Fibroblast of skin of left quadriceps (primary cell): ENCODE measurements at regions not wholly inside any gene's neighbourhood (a gene's known extent, or its start where the extent isn't known, plus 50 kb on each side); places are given as distances from the start of the nearest gene placed in this dataset.

ENCODE experiments used
- DNase-seq, 2 experiments: peaks; one replicate each; pipeline ENCODE4 v3.0.0-alpha.2; 2013; ENCODE audit warnings: low read depth in 2 of 2

DNA sequence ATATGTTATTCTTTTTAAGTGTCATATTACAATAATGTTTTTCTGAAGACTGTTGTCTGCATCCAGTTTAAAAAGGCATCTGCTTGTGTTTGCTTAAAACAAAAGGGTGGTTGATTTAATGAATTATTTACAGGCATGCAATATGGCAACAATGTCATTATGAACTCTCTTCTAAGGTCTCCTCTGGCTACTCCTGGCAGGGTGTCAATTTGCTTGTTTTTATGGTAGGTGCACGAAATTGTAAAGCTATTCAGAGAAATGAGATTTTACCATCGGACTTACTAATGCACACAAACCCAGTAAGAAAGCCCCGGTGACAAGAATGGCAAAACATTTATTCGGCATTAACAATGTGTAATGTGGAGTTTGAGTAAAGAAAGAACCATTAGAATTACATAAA, 539.8 kb upstream of the ZNF608 start:
- no peak for DNase-seq

DNA sequence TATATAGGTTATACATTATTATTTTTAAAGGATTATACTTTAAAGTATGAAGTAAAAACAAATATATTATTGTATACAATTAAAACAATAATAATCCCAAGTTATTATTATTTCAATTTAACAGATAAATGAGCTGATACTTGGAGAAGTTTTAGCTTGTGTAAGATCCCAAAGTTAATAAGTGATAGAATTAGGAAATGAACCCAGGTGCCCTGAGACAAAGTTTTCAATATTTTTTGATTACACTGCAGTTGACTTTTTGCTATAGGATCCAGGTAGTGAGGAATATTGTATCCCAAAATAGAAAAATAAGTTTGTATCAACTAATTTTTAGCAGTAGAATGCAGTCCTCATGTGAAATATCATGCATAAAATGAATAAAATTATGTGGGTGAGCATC, 543.2 kb upstream of the ZNF608 start:
- no peak for DNase-seq

DNA sequence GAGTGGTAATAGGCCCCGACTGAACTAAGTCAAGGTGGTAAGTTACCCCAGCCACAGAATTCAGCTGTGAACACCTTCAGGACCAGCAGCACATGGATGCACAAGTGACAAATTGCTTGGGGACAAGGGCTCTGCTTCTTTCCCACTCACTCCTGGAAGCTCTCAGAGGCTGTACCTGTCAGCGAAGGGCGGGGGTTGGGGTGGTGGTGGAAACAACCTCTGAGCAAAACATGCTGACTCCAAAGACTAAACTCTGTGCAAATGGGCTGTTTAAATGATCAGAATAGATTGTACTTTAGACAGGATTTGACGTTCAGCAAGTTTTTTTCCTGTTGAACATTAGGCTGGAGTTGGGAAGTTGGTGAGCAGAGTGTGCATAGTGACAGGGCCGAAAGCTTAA, 544.5 kb upstream of the ZNF608 start:
- no peak for DNase-seq

DNA sequence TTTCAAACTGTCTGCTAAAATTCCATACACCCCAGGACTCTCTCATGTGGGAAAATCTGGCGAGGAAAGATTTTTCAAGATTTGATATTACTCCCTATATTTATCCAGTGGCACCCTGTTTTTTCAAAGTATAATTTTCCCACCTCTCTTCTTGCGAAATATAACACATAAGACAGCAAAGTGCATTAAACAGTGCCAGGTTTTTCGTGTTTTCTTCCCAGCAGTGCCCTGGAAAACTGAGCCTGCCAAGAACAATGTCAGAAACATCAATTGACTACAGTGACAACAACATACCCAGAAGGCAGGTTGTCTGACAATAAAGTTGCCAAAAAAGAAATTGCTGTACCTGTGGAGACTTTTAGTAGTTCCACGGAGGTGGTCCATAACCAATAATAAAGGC, 545.0 kb upstream of the ZNF608 start:
- DNase-seq = no peak

DNA sequence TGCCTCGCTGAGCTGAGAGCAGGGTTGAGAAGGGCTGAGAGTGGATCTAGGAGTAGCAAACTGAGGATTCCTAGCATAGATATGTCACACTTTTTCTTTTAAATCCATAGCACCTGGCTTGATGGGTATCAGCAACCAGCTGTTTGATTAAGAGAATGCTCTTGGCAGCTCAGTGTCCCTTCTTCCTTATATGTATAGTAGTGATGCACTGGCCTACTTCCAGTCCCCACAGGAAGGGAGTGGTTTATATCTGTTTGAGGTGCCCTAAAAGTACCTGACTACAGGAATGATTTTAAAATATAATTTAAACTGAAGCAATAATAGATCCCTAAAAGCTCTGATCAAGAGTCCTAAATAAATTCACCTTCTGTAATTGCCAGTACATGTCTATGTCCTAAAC, 546.8 kb upstream of the ZNF608 start:
- DNase-seq = no peak

DNA sequence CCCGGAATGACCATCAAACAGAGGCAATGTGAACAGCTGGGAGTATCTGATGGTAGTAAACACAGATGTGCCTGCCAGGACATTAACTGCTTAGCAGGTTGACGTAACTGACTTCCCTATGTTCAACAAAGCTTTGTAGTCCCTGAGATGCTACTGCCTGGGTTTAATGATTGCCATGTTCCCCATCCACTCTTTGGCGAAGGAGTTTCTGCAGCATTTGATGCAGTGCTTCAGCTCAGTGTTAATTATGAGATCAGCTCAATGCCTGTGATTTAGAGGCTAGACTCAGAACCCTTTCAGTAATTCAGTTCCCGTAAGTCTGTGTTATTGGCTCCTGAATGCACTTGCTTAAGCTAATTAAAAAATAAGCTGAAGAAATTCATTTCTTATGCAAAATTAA, 547.3 kb upstream of the ZNF608 start:
- no peak for DNase-seq

DNA sequence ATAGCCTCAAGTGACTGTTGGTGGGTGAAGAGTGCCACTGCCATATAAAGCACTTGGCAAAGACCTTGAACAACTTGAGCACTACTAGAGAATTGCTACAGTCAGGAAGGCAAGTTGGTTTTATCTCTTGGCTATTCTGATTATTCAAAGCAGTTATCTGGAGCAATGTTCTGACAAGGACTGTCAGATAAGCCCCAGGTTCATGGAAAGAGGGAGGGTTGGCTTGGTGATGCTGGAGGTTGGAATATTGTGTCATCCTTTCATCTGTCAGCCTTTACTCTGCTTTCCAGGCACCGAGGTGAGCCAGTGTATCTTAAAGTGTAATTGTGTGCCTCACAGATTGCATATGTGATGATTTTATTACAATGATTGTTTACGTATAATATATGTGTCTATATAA, 548.4 kb upstream of the ZNF608 start:
- no peak for DNase-seq

DNA sequence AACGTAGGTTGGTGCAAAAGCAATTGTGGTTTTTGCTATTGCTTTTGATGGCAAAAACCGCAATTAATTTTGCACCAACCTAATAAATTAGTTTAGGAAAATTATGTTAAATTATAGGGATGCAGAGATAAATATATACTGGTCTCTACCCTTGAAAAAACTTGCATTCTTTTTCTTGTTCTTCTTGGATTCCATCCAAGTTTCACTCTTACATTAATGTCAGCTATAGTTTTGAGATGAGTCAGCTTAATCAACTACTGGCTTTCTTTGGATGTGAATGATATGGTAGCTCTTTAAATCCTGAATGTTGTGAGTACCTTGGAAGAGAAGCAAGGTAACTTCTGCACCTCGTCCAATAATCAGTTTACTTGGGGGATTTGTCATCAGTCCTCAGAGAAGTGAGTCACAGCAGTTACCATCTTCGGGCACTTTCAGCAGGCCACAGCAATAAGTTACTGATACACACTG, 549.0 kb upstream of the ZNF608 start:
- DNase-seq = peak; percentile 41 to 42

DNA sequence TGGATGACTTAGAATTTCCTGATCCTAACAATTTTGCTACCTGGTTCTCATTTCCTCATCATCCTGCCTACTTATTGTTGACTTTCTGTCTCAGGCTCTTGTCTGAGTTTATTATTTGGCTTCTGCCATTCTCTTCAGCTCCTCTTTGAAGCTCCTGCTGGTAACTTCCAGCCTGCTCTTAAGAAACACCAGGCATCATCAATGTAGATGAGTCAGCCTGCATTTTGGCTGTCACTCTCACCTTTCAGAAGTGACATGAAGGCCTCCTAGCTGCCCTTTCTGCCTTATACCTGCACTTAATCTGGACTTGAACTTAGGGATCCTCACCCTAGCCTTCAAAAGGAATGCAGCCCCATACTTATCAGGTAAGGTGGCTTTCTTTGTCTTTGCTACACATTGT, 551.8 kb upstream of the ZNF608 start:
- DNase-seq = no peak

DNA sequence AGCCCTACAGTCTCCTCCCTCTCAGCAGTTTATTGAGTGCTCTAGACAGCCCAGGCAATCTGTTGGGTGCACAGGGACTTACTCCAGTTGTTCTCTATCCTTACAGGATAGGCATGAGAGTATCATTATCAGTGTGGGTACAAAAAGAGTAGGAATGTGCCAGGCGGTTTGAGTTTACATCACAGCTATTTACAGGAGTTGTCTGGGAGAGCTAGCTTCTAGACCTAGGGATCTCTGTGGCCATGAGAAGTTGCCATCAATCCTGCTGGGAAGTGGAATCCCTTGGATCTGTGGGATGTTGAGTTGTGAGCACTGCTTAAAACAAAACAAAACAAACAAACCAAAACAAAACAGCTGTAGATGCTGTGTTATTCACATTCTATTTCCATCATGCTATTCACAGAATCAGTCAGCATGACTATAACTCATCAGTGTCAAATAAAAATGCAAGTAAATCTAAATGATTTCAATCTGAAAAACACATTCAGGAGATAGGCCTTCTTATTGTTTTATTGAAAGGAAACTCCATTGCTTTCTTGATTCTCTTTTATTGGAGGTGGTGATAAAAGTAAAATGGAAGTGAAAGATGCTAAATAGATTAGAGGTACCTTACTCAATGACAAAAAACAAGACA, 552.4 kb upstream of the ZNF608 start:
- DNase-seq = no peak

DNA sequence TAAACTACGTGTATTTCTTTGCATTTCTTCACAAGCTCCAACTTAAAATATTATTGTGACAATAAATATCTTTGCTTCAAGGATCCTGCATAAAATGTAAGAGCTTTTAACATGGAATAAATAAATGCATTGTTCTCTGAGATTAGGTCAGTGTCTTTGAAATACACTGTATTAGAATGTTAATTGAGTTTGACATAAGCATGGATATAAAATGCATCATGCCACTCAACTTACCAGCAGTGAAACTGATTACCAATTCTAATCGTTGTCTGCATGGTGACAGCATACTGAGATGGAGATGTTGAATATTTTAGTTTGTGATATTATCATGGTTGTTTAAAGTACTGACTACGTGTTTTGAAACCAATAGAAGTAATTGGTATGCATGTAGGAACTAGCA, 555.3 kb upstream of the ZNF608 start:
- DNase-seq = no peak

DNA sequence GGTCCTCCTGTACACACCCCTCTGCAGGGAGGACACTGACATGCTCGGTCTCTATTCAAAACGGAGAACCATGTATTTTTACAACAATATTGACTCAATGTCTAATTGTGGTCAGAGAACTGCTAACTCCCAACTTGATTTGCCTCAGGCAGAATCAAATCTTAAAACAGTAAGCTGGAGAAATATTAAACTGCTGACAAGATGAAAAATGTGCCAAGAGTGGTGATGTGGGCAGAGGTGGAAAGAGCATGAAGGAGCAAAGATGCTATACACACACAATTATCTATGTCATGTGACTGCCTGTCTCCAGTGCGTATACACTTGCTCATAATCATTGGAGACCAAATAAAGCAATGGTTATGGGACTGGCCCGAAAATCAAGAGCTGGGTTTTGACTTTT, 556.1 kb upstream of the ZNF608 start:
- DNase-seq = no peak

DNA sequence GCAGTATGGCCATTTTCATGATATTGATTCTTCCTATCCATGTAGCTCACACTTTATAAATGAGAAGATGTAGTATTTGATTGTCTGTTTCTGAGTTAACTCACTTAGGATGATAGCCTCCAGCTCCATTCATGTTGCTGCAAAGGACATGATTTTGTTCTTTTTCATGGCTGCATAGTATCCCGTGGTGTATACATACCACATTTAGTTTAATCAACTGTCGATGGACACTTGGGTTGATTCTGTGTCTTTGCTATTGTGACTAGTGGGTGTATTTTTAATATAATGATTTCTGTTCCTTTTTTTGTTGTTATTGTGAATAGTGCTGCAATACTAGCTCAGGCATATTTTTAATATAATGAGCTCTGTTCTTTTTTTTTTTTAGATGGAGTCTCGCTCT, 560.3 kb upstream of the ZNF608 start:
- DNase-seq = no peak

DNA sequence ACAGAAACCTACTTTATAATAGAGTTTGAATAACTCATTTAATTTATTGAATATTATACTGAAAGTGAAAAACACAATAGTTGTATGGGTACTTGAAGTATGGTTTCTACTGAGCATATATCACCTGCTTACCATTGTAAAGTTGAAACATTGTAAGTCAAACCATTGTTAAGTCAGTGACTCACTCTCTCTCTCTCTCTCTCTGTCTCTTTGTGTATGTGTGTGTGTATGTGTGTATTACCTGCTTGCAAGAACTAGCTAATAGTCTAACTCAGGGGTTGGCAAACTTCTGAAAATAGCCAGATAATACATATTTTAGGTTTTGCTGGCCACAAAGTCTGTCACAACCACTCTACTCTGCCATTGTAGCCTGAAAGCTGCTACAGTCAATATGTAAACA, 564.3 kb upstream of the ZNF608 start:
- DNase-seq = no peak

DNA sequence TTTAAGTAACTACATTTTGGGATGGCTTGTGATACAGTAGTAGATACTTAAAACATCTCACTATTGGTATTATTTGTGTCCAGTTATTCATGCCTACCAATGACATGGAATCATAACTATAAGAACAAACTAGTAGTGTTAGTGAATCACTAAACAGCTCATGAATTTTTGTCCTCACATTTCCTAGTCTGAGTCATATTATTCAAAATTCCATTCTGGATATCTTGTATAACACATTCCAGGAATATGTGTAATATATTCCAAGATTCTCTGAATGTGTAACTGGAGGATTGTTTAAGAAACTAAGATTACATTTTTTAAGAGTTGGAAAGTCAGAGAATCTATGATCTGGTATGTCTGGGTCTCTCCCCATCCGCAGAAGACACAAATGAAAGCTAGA, 565.3 kb upstream of the ZNF608 start:
- peak; percentile 86 to 88 for DNase-seq

DNA sequence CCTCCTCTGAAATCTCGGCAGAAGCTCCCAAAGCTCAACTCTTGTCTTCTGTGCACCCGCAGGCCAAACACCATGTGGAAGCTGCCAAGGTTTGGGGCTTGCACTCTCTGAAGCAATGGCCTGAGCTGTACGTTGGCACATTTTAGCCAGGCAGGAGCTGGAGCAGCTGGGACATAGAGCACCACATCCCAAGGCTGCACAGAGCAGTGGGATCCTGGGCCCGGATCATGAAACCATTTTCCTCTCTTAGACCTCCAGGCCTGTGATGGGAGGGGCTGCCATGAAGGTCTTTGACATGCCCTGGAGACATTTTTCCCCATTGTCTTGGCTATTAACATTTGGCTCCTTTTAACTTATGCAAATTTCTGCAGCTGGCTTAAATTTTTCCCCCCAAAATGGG, 567.1 kb upstream of the ZNF608 start:
- DNase-seq = no peak

DNA sequence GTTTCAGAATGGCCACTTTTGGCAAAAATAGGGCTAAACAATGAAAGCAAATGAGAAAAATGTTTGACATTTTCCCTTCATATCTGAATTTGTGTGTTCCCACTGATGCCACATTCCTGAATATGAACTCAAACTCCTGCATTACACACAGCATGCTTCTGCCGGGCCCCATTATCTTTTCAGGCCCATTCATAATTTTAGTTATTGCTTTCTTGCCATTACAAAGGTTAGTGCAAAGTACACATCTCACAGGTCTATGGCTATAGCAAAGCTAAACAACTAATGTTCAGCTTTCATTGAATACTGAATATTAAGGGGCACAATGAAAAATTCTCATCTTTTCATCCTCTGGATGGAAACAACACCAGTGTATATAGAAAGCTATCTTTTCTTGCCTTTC, 568.9 kb upstream of the ZNF608 start:
- no peak for DNase-seq

DNA sequence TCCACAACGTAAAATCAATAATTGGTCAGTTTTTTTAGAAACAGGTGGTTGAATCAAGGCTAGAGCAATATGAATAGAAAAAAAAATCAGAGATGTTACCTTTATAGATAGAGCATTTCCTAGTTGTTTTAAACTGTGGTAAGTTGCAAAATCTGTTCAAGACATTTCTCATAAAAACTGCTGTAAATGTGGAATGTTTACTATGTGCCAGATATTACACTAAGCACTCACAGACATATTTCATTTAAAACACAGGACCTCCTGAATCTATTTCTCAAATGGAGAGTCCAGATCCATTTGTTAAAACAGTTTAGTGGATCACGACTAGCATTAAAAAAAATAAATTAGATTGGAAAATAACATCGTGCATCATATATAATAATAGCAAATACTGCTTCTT, 570.0 kb upstream of the ZNF608 start:
- peak in 1 of 2 experiments; percentile 27 for DNase-seq

DNA sequence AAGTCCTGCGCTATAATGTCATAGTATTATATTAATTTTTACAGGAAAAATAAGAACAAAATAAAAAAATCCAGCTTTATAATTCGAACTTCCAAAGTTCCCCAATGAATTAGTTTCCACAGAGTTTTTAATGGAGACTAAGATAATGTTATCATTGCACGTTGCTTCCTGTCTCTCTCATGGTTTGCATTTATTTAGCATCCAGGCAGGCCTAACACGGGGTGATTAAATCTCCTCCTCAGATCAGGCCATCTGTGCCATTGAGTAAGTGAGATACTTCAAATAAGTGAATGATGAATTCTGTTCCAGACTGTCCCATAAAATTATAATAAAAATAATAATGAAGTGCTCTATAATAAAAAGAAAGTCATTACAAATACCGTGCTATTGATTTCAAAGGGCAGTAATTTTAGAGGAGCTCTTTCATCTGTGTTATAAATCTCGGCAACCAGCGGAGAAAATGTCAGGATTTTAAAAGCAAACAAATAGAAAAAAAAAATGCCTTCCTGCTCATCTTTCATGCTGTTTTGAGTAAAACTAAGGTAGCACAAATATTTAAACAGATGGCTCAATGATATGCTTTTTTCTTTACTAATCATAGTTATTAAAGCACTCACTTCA, 570.6 kb upstream of the ZNF608 start:
- DNase-seq = no peak

DNA sequence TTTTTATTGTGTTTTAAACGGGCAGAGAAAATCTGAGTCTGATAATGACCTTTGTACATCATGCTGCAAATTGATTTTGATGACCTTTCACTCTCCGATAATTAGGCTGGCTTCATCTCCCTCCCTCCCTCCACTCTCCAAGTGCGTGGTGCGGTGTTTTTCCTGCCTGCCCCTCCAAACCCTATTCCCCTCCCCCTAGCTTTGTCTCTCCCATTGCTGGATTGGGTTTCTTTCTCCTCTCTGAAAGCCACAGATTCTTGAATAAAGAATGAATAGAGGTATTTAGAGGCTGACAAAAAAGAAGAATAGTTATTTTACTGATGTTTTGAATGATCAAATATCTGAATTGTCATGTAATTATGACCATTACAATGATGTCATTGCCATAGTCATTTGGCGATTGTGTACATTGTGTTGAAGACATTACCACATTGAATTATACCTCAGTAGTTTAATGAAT, 571.1 kb upstream of the ZNF608 start:
- no peak for DNase-seq

DNA sequence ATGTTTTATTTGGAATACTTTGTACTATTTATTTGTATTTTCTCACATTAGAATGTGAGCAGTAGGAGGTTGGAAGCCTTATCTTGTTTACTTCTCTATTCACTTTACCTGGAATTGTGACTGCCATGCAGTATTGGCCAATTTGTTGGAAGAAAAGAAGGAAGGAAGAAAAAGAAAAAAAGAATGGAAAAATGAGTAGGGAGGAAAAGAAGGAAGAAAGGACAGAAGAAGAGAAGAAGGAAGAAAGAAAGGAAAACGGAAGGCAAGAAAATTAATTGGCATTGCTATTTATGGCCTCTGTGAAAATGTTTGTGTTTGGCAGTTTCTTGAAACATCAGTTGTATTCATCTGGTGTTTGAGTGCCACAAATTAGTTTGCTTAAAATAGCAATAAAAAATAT, 575.2 kb upstream of the ZNF608 start:
- DNase-seq = no peak

DNA sequence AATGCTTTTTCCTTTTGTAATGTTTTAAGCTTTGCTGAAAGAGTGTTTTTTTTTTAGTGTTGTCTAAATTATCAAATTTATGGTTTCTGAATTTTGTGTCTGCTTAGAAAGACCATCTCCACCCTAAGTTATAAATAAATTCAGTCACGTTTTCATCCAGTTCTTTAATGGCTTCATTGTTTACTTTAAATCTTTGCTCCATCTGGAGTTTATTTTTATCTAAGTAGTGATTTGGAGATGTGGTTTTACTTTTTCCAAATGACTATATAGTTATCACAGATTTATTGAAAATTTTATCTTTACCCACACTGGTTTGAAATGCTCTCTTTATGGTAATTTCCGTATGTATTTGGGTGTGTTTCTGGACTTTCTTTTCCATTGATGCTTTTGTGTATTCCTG, 577.2 kb upstream of the ZNF608 start:
- peak in 1 of 2 experiments; percentile 29 for DNase-seq

DNA sequence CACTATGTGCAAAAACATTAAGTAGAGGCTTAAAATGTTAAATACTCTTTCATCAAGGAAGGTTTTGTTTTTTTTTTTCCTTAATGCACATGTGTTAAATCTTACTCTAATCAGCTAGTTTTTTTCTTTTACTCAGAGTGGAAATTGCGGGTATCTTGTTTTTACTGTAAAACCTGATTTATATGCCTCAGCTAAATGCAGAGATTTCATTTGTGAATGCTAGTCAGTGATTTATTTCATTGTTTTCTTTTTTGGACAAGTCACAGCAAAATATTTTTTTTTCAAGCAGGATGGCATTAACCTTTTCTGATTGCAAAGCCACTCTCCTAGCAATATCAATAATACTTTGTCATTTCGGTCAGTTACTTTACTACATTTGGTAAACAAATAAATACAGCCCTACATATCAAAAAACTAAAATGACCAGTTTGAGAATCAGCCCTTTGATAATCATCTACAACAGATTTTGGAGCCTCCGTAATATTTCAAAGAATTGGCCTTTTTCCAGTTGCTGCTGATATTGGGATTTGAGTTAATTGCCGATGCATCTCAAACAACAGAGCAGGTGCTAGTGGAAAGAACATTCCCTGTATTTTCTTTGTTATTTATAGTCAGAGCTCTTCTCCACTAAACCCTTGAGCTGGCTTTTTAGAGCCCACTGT, 579.2 kb upstream of the ZNF608 start:
- DNase-seq = no peak
